MM.1S (cell line): ENCODE measurements at regions not wholly inside any gene's neighbourhood (a gene's known extent, or its start where the extent isn't known, plus 50 kb on each side); places are given as distances from the start of the nearest gene placed in this dataset.

Experiments
- CTCF ChIP-seq: fragments of 300-600 bp; sonication (generic); IDR thresholded peaks from 2 replicates; pipeline ENCODE4 v1.5.1; 2016; ENCODE audit warnings: antibody characterized with exemption, low read length, mixed read lengths
- EZH2 ChIP-seq: fragments of 300-600 bp; sonication (generic); optimal IDR thresholded peaks from 2 replicates; pipeline ENCODE3; 2017; ENCODE audit warnings: low read depth, mild to moderate bottlenecking, antibody characterized with exemption, low read length, mixed read lengths
- EZH2phosphoT487 ChIP-seq: fragments of 300-600 bp; sonication (generic); IDR thresholded peaks from 2 replicates; pipeline ENCODE4 v1.6.1; 2018; ENCODE audit warnings: antibody characterized with exemption, low read length

- TF ChIP-seq CTCF (no peak), EZH2phosphoT487 (no peak), EZH2 (no peak)
Observed at GRCh38 chr5:143970159-143970558, 158.2 kb downstream of the HMHB1 start.
